GM19395 (cell line): ENCODE measurements at regions not wholly inside any gene's neighbourhood (a gene's known extent, or its start where the extent isn't known, plus 50 kb on each side); places are given as distances from the start of the nearest gene placed in this dataset.

Experiments used
- ATAC-seq: cut with Tn5 transposase; IDR thresholded peaks from one replicate; pipeline ENCODE4 v1.9.1; 2021; ENCODE audit warnings: mild to moderate bottlenecking, moderate library complexity; ENCODE audit not compliant: unreplicated experiment

DNA sequence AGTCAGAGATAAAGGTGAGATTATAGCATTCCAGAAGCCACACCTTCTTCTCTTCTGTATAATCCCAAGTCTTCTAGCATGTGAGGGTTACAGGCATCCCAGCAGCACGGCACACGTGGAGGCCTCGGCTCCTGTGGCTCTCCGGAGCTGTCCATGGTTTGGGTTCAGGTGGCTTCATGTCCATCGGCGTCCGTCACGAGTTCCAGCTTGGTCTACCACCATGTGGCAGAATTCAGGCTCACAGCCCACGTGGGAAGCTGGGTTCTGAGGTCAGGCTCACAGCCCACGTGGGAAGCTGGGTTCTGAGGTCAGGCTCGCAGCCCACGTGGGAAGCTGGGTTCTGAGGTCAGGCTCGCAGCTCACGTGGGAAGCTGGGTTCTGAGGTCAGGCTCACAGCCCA is 378.3 kb upstream of the SALL3 start:
- no peak for ATAC-seq

DNA sequence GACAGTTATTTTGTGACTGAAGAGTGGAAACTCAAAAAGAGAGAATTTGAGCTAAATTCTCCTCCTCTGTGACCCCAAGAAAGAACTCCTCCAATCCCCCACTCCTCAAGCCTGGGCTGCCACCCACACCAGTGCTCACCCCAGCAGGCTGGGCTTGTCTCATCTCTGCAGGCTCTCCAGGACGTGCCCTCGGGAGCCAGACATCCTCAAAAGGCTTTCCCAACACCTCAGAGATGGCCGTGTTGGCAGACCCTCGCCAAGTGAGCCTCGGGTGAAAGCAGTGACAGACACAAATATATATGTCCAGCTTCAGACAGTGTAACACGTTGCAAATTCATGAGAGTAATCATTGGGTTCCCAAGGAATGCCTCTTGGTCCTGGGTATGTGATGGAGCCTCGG is 377.7 kb upstream of the SALL3 start:
- ATAC-seq, result no peak

DNA sequence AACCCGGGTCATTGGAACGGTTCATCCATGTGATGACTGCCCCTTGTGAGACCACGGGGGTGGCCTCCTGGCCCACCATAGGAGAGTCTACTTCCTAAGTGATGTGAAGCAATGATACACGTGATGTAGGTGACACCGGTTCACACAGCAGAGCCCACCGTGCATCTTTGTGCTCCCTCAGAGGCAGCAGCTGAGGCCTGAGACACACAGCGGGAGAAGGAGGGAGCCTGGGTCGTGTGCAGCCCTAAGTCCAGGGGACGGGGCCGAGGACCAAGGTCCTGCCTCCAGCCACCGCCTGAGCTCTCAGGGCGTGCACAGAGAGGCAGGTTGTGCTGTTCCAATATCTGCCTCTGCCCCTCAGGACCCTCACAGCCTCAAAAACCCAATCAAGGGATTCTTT is 377.2 kb upstream of the SALL3 start:
- no peak for ATAC-seq

DNA sequence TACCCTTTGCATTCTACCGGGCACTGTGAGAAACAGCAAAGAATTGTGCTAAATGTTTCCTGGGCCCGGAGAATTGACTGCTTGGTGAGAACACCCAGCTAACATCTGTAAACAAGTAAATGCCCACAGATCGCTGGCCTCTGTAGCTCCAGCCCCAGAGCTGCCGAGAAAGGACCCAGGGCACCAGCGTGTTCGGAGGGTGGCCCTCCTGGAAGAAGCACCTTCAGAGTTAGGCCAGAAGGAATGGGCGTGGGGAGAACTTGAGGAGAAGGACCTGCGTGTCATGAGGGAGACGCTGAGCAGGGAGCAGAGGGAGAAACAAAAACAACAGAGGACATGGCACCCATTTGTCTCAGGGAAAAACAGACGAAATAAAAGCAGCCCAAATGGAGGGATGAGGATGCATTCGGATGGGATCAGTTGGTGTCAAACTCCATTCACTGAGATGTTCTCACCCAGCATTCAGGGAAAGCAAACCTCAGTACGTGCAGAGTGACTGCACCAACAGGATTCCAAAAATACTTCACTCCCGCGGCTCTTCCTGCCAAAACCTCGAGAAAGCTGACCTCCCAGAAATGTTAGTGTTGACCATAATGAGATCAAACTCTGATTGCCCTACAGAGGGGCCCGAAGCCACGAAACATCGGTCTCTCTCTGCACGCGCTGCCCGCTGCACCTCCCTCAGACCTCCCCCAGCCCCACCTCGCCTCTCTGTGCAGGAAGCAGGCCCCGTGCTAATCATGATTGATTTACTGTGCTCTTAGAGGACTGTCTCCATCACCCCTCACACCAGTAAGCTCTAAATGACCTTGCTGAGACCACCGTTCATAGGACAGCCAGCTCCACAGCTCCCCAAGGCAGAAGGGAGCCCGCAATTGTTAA is 376.3 kb upstream of the SALL3 start:
- no peak for ATAC-seq

DNA sequence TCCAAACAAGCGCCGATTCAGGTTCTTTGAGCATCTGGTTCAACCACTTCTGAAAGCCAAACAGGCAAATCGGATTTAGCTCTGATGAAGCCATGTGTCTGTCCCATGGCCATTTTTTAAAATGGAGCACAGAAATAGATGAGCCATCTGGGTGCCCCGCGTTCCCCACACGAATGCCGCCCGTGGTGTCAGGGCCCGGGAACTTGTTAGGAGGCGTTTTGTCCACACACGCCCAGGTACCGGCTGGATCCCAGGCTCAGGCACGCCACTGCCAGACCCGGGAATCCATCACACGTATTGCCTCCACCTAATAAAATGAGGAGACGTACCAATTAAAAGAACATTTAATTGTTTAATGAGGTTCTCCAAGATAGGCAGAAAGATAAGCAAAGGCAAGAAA is 374.4 kb upstream of the SALL3 start:
- ATAC-seq, result no peak

DNA sequence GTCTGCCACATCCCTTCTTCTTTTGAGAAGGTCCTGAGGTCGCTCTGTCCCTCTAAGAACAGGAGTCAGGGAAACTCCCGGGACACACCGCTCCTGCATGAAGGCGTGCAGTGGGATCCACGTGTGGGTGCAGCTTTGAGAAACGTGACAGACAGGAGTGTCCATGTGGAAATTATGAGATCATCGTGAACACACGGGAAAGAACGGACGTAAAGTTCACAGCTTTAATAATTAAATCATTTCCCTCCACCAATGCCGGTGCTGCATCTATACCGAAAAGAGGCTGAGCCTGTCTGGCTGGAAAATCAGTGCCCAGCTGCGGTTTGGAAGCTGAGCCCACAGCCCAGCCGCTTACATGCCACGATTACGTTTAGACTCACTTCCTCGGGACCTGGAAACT is 372.4 kb upstream of the SALL3 start:
- no peak for ATAC-seq

DNA sequence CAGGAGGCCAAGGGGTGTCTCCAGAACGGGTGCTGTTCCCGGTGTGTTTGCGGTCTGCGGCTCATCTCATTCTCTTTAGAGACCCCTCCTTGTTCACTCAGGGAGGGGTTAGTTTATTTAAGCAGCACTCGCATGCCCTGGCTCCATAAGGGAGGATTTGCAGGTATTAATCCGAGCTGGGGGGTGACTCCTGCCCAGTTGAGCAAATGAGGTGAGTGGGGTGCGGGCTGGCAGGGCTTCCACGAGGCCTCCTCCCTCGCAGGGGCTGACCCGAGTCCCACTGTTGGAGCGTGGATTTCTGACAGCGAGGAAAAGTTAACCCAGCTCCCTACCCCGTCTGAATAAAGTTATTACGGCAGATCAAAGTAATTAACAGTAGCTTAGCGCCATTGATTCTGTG is 371.8 kb upstream of the SALL3 start:
- no peak for ATAC-seq

DNA sequence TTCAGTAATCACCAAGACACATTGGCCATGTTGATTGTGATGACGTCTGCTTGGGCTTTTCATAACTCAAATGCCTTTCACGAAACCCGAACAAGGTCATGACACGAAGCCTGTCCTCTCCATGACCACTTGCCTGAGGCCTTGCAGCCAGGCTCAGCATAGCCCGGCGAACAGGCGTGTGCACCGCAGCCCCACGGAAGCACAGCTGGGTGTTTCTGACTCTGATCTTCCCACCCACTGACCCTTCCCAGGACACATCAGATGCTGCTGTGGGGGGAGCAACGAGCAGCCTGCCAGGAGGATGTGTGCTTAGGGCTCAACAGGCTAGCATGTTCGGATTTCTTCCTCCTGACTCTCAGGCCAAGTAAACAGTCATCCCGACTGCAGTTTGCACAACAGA is 369.4 kb upstream of the SALL3 start:
- no peak for ATAC-seq

GRCh38 chr18:78611201-78611800 is 368.3 kb upstream of the SALL3 start:
- no peak for ATAC-seq

- ATAC-seq, result no peak
These were observed 367.7 kb upstream of the SALL3 start for GRCh38 chr18:78611869-78612268.

DNA sequence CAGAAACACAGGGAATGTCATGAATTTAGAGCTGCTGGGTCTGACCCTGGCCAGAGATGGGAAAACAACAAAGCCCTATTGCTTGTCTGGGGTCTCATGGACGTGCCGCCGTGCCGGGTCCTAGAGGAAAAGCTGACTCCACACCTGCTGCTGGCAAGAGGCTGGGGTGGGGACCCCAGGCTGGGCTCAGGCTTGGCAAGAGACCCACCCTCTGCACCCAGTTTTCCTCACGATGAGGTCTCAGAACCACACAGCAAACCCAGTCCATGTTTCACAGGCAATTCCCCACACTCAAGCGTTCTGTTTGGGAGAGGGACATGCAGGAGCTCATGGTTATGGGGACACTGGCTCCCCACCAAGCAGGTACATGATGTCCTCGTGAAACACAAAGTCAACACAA is 367.3 kb upstream of the SALL3 start:
- ATAC-seq, result no peak

DNA sequence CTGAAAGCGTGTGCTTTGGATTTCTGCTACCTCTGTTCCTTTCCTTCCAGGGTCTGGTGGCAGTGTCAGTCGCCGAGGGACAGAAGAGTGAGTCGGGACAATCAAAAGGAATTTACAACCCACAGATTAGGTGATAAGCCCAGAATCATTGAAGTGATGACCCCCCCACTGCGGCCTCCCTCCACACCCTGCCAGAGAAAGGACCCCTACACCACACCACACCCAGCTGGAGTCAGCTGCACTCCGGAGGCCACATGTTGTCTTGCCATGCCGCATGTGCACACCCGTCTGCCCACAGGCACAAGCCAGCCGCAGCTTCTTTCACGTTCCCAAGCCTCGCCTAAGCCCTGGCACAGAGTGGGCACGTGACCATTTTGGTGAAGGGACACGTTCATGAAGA is 366.8 kb upstream of the SALL3 start:
- no peak for ATAC-seq

- no peak for ATAC-seq
These were observed 360.9 kb upstream of the SALL3 start for GRCh38 chr18:78618726-78619125.

DNA sequence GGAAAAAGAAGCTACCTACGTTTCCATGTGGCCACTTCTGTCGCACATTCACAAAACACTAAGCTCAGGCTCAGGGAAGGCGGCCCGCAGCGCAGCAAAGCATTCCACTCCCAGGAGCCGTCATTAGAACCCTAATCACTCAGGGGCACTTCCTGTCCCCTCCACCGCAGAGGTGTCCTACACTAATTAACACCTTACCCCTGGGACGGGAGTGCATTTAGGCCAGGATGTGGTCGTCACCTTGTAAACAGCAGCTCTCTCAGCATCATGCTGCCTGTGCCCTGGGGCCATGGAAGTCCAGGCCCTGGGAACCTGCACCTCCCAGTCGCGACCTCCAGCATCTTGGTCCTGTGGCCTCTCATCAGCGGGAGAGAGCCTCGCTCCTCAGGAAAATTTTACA is 359.8 kb upstream of the SALL3 start:
- ATAC-seq, result no peak

GRCh38 chr18:78620326-78620725 is 359.3 kb upstream of the SALL3 start:
- no peak for ATAC-seq

DNA sequence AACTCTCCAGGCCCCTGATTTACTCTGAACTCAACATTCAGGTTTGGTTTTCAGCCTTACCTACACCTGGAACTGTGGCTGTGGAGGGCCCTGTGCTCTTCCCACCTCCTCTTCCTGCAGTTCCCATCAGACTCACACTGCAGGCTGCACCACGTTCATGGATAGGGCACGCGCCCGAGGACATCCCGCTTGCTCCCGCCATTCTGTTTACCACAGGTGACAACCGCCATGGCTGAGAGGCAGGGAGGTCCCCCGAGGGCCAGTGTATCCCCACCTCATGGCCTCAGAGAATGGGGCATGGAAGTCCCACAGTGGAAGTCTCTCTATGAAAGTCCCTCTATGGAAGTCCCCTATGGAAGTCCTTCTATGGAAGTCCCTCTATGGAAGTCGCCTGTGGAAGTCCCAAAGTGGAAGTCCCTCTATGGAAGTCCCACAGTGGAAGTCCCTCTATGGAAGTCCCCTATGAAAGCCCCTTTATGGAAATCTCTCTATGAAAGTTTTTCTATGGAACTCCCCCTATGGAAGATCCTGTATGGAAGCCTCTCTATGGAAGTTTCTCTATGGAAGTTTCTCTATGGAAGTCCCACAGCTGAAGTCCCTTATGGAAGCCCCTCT is 358.4 kb upstream of the SALL3 start:
- no peak for ATAC-seq

DNA sequence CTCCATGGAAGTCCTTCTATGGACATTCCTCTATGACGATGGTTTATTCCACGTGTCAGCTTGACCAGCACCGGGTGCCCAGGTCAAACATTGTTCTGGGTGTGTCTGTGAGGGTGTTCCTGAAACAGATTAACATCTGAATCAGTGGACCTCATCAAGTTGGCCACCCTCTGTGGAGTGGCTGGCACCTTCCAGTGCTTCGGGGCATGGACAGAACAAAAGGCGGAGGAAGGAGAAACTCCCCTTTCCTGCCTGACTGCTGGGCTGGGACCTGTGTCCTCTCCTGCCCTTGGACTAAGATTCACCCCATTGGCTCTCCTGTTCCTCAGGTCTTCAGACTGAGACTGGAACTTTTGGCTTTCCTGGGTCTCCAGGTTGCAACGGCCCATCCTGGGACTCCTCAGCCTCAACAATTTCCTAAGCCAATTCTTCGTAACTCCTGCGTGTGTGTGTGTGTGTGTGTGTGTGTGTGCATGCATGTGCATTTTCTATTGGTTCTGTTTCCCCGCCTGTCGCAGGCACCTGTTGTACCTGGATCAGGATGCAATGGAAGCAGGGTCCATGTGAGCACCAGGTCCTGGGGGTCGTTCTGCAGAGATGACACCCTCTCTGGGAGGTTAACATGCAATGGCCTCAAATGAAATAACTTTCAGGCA is 357.2 kb upstream of the SALL3 start:
- no peak for ATAC-seq

DNA sequence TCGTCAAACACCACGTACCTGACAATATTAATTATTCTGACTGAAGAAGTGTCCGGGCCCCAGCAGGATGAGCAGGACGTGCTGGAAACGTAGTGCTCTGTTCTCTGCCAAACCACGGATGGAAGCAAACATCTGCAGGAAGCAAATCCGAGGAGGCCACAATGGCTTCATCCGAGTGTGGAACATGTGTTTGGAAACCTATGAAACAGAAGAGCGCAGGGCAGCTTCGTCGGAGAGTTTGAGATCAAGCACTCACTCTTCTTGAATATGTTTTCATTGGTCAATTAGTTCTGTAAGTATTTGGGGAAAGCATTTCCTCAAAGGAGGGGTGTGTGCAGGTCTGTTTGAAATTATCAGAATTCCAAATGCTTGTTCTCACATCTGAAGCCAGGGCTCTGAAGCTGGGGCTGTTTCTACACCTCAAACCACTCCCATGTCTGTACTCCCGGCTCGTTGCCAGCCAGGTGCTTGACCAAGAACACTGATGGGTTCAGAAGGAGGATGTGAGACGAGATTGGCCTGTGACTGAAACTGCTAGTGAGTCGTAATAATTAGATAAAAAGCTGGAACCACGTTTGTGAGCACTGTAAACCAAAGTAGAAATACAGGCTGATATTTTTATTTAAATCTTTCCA is 356.6 kb upstream of the SALL3 start:
- no peak for ATAC-seq

GRCh38 chr18:78624646-78625279 is 354.9 kb upstream of the SALL3 start:
- no peak for ATAC-seq

DNA sequence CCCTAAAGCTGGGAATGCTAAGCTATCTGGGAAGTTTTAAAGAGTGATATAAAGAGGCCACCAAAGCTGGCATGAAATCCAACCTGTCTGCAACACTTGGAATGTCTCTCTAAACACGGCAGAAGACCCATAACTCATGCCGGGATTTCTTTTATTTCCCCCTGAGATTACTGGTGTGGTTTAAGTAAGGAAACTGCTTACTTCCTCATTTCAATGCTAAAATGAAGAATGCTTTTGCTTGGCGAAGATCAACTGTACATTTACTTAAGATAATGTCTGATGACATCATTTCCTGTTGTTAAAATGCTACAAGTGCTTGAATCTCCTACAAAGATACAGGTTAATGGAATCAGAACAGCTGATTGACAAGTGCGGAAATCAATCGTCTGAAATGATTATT is 353.8 kb upstream of the SALL3 start:
- no peak for ATAC-seq
